ENCODE measurements at regions not wholly inside any gene's neighbourhood (a gene's known extent, or its start where the extent isn't known, plus 50 kb on each side); places are given as distances from the start of the nearest gene placed in this dataset.

GRCh38 chr3:11089931-11090330 is 64.4 kb upstream of the HRH1 start:
- DNase-seq (ENCODE audit: low read depth), result no peak

GRCh38 chr3:11090551-11090950 is 63.7 kb upstream of the HRH1 start:
- no peak overlapping the region for H3K4me3 ChIP-seq (ENCODE audit: low read depth, low read length)
- DNase-seq (ENCODE audit: low read depth), result no peak

More at GRCh38 chr3:11089931-11090330, 64.4 kb upstream of the HRH1 start:
- no peak overlapping the region for H3K4me3 ChIP-seq (ENCODE audit: low read depth, low read length)

- DNase-seq (ENCODE audit: low read depth), result no peak
- H3K4me3 ChIP-seq (ENCODE audit: low read depth, low read length), result no peak overlapping the region
Observed at GRCh38 chr3:11091088-11091590, 63.2 kb upstream of the HRH1 start.

DNA sequence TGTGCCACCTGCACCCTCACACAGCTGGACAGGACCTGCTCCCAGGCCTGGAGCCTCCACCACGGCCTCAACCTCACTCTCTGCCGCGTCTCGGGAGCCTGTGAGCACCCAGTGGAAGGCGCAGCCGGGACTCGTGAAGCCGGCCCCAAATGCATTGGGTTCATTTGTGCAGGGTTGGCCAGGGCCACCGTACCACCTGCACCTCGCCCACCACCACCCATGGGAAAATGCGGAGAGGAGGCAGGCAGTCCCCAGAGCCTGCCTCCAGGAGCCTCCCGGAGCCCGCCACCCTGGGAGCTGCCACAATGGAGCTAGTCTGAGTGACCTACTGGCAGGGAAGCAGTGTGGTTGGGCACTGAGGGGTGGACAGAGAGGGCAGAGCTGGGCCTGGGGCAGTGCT is 62.5 kb upstream of the HRH1 start:
- no peak overlapping the region for H3K4me3 ChIP-seq (ENCODE audit: low read depth, low read length)
- DNase-seq (ENCODE audit: low read depth), result no peak

DNA sequence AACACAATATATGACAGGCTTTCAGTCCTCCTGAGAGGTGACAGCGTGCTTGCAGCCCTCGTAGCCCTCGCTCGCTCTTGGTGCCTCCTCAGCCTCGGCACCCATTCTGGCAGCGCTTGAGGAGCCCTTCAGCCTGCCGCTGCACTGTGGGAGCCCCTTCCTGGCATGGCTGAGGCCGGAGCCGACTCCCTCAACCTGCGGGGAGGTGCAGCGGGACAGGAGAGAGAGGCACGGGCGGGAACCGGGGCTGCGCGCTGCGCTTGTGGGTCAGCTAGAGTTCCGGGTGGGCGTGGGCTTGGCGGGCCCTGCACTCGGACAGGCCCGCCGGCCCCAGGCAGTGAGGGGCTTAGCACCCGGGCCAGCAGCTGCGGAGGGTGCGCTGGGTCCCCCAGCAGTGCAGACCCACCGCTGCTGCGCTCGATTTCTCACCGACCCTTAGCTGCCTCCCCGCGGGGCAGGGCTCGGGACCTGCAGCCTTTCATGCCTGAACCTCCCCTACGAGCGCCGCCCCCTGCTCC is 60.4 kb upstream of the HRH1 start:
- no peak for DNase-seq (ENCODE audit: low read depth)
- no peak overlapping the region for H3K4me3 ChIP-seq (ENCODE audit: low read depth, low read length)

- DNase-seq (ENCODE audit: low read depth), result no peak
- no peak overlapping the region for H3K4me3 ChIP-seq (ENCODE audit: low read depth, low read length)
Observed at GRCh38 chr3:11095932-11096265, 58.4 kb upstream of the HRH1 start.

DNA sequence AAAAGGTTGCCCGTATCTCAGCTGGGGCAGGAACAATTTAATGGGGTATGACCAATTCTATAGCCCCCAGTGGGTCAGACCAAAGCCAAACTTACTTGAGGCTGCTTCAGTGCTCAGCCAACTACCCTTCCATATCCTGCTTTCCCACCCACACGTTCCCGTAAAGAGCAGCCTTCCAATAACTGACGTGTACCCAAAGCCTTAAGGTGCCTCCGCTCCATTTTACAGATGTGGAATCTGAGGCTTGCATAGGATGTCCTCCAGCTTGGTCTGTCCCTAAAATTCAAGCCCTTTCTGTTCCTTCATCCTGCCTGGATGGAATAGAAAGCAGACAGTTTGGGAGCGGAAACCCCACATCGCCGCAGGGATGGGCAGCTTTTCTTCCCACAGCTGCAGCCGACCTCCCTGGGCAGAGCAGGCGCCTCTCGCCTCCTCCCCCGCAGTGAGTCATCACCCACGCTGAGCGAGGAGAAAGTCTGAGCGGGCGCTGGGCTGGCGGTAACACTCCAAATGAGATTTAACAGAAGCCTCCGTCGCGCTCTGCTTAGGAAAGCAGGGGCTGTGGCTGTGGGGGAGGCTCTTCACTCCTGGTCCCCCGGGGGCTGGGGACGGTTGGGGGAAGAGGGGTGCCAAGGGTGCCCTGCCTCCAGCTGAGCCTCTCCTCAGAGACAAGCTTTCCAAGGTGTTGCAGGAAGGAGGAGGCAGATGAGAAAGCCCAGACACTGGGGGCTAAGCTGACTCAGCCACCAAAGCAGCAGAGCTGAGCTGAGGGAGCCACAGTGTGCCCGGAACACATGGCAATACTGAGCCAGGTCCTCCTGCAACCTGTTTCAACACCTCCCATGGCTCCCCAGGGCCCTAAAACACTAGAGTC is 57.8 kb upstream of the HRH1 start:
- peak; percentile 86 for DNase-seq (ENCODE audit: low read depth)

GRCh38 chr3:11099306-11099705 is 55.0 kb upstream of the HRH1 start:
- DNase-seq (ENCODE audit: low read depth), result no peak
- H3K4me3 ChIP-seq (ENCODE audit: low read depth, low read length), result no peak overlapping the region

More for the DNA sequence above, 57.8 kb upstream of the HRH1 start:
- peak overlapping the region; percentile 45 for H3K4me3 ChIP-seq (ENCODE audit: low read depth, low read length)
